ENCODE measurements at regions not wholly inside any gene's neighbourhood (a gene's known extent, or its start where the extent isn't known, plus 50 kb on each side); places are given as distances from the start of the nearest gene placed in this dataset.

- Histone ChIP-seq H3K4me1 (no peaks in the 10 kb centered on the region), H3K27me3 (replicated peaks in 1 of 7) (no peaks in the 10 kb centered on the region), H3K27ac (no peak overlapping the region), H3K36me3 (no peaks in the 10 kb centered on the region), H3K9me3 (peaks cover 0 to 4% (median 0%) of the 10 kb centered on the region in 8 donors), H3K4me3 (no peak overlapping the region)
- DNase-seq: no peak
- no peak for TF ChIP-seq CTCF (IDR thresholded peaks at IDR 0.05 in 8 of 11, conservative IDR thresholded peaks at IDR 0.05 in 3 of 11)
- intact Hi-C loops (cut with DNase I; ENCODE audit: low total_unique reads): no loop called here
Observed at GRCh38 chr4:57588557-57588956, 478.4 kb upstream of the IGFBP7 start.

- H3K4me1 ChIP-seq: no peaks in the 10 kb centered on the region
- H3K36me3 ChIP-seq: no peaks in the 10 kb centered on the region
- H3K27me3 ChIP-seq (replicated peaks in 1 of 7): no peaks in the 10 kb centered on the region
- peaks cover 0 to 4% (median 0%) of the 10 kb centered on the region in 8 donors for H3K9me3 ChIP-seq
- intact Hi-C loops (cut with DNase I; ENCODE audit: low total_unique reads): no loop called here
- no peak overlapping the region for H3K27ac ChIP-seq
- no peak overlapping the region for H3K4me3 ChIP-seq
- DNase-seq: no peak
- TF ChIP-seq CTCF (IDR thresholded peaks at IDR 0.05 in 8 of 11, conservative IDR thresholded peaks at IDR 0.05 in 3 of 11) (no peak), POLR2AphosphoS5 (IDR thresholded peaks at IDR 0.05) (no peak), POLR2A (IDR thresholded peaks at IDR 0.05) (no peak)
Observed at GRCh38 chr4:57580710-57581599, 470.8 kb upstream of the IGFBP7 start.

GRCh38 chr4:57575426-57575825 is 465.2 kb upstream of the IGFBP7 start:
- 53 to 70% (median 59%) methylated on average over 2 of the region's 2 CpGs for WGBS, 5 donors
- peaks cover 0 to 12% (median 0%) of the 10 kb centered on the region in 8 donors for H3K9me3 ChIP-seq
- H3K4me1 ChIP-seq: no peaks in the 10 kb centered on the region
- no peak overlapping the region for H3K27ac ChIP-seq
- intact Hi-C loops (cut with DNase I; ENCODE audit: low total_unique reads): no loop called here
- TF ChIP-seq POLR2AphosphoS5 (IDR thresholded peaks at IDR 0.05) (no peak), POLR2A (IDR thresholded peaks at IDR 0.05) (no peak), CTCF (IDR thresholded peaks at IDR 0.05 in 8 of 11, conservative IDR thresholded peaks at IDR 0.05 in 3 of 11) (no peak)
- H3K27me3 ChIP-seq (replicated peaks in 1 of 7): no peaks in the 10 kb centered on the region
- no peak for DNase-seq
- no peak overlapping the region for H3K4me3 ChIP-seq
- no peaks in the 10 kb centered on the region for H3K36me3 ChIP-seq

GRCh38 chr4:57554556-57555092 is 444.4 kb upstream of the IGFBP7 start:
- Histone ChIP-seq H3K27me3 (replicated peaks in 1 of 7) (no peaks in the 10 kb centered on the region), H3K4me3 (no peak overlapping the region), H3K27ac (no peak overlapping the region), H3K4me1 (no peaks in the 10 kb centered on the region), H3K36me3 (no peaks in the 10 kb centered on the region), H3K9me3 (peaks cover 0 to 12% (median 3%) of the 10 kb centered on the region in 8 donors)
- no peak for DNase-seq
- intact Hi-C loops (cut with DNase I; ENCODE audit: low total_unique reads): no loop called here
- 73 to 83% (median 73%) methylated on average over 5 of the region's 5 CpGs for WGBS, 5 donors
- TF ChIP-seq CTCF (IDR thresholded peaks at IDR 0.05 in 8 of 11, conservative IDR thresholded peaks at IDR 0.05 in 3 of 11) (no peak), POLR2A (IDR thresholded peaks at IDR 0.05) (no peak)

Measured in spleen (tissue), 11 donors.